Spleen (tissue), 11 donors: ENCODE measurements at regions not wholly inside any gene's neighbourhood (a gene's known extent, or its start where the extent isn't known, plus 50 kb on each side); places are given as distances from the start of the nearest gene placed in this dataset.

Source experiments
- DNase-seq: peaks from one replicate; pipeline ENCODE4 v3.0.0-alpha.2; 2020
- H3K27ac ChIP-seq, 8 donors: fragments of 200-600 bp; sonication (generic) in 7 of 8; 1 replicate in 4 of 8; 2 replicates in 4 of 8; pipeline versions ENCODE4 v1.5.0 to v1.8.0; 2016 to 2021; ENCODE audit warnings: inconsistent platforms in 4 of 8, mild to moderate bottlenecking in 4 of 8, moderate library complexity in 1 of 8
- H3K27me3 ChIP-seq, 7 donors: fragments of 200-600 bp; sonication (generic) in 6 of 7; replicated peaks in 1 of 7; 1 replicate in 4 of 7; 2 replicates in 3 of 7; pipeline versions ENCODE4 v1.5.0 to v1.8.0; 2016 to 2021; ENCODE audit warnings: inconsistent platforms in 3 of 7, mild to moderate bottlenecking in 1 of 7
- H3K36me3 ChIP-seq, 6 donors: fragments of 200-600 bp; sonication (generic) in 5 of 6; 1 replicate in 4 of 6; 2 replicates in 2 of 6; pipeline versions ENCODE4 v1.5.0 to v1.8.0; 2016 to 2021; ENCODE audit warnings: inconsistent platforms in 2 of 6
- H3K4me1 ChIP-seq, 6 donors: fragments of 200-600 bp; sonication (generic) in 5 of 6; 1 replicate in 3 of 6; 2 replicates in 3 of 6; pipeline versions ENCODE4 v1.5.0 to v1.8.0; 2016 to 2021; ENCODE audit warnings: inconsistent platforms in 3 of 6
- H3K4me3 ChIP-seq, 8 donors: fragments of 200-600 bp; sonication (generic) in 7 of 8; 1 replicate in 4 of 8; 2 replicates in 4 of 8; pipeline versions ENCODE4 v1.5.0 to v1.8.0; 2016 to 2021; ENCODE audit warnings: inconsistent platforms in 4 of 8, mild to moderate bottlenecking in 4 of 8, moderate library complexity in 2 of 8
- H3K9me3 ChIP-seq, 8 donors: fragments of 200-600 bp; sonication (generic) in 7 of 8; 1 replicate in 4 of 8; 2 replicates in 4 of 8; pipeline versions ENCODE4 v1.5.0 to v1.8.0; 2016 to 2021; ENCODE audit warnings: inconsistent platforms in 4 of 8
- CTCF ChIP-seq, 11 experiments: fragments of 200-600 bp in 7 of 11; fragments of 450-650 bp in 4 of 11; sonication (generic) in 4 of 11; IDR thresholded peaks in 8 of 11; conservative IDR thresholded peaks in 3 of 11; 1 replicate in 7 of 11; 2 replicates in 4 of 11; pipeline versions ENCODE4 v1.4.0 to v1.8.0; 2016 to 2021; ENCODE audit warnings: antibody characterized with exemption in 11 of 11, inconsistent platforms in 4 of 11, mild to moderate bottlenecking in 1 of 11
- POLR2A ChIP-seq, 3 donors: fragments of 450-650 bp; IDR thresholded peaks; one replicate each; pipeline ENCODE4 v1.5.1; 2017; ENCODE audit warnings: antibody characterized with exemption in 3 of 3, mild to moderate bottlenecking in 1 of 3
- POLR2AphosphoS5 ChIP-seq, 3 donors: sonication (generic); formaldehyde crosslinking; IDR thresholded peaks; one replicate each; pipeline ENCODE4 v1.5.1; 2017; ENCODE audit warnings: antibody characterized with exemption in 3 of 3
- WGBS, 5 donors: extraction: QIAGEN DNeasy Blood & Tissue Kit in 3 of 5; methylation state at CpG; one replicate each; pipeline versions ENCODE4 v1.1.5 to v1.1.7; 2013 to 2018; 5-methylcytosine and 5-hydroxymethylcytosine counted together
- intact Hi-C: fragments of 100-400 bp; cut with DNase I; formaldehyde crosslinking; loops from one replicate; pipeline ENCODE4 v1.15.0; 2023; ENCODE audit warnings: low total_unique reads
- donor health status: healthy with polysubstance abuse.
- donor health status: DM: no; HTN: no; CAD: no; lungs with moderate emphysema.
- donor health status: DM: no; HTN: no; CAD: no.
- donor health status: Bipolar disorder and iron deficiency.
- donor health status: healthy.
- donor health status: DM: no; HTN: no; CAD: no.
- donor health status: DM: yes; HTN: yes; CAD: no.

GRCh38 chr16:86733546-86734254 is 155.4 kb downstream of the FOXL1 start:
- no peaks in the 10 kb centered on the region for H3K36me3 ChIP-seq
- peaks cover 0 to 7% (median 2%) of the 10 kb centered on the region in 6 donors for H3K4me1 ChIP-seq
- no peak overlapping the region for H3K27ac ChIP-seq
- no peak for DNase-seq
- no peak overlapping the region for H3K4me3 ChIP-seq
- no peak for TF ChIP-seq POLR2AphosphoS5 (IDR thresholded peaks at IDR 0.05)
- no peak for TF ChIP-seq CTCF (IDR thresholded peaks at IDR 0.05 in 8 of 11, conservative IDR thresholded peaks at IDR 0.05 in 3 of 11)
- no peak for TF ChIP-seq POLR2A (IDR thresholded peaks at IDR 0.05)
- no peaks in the 10 kb centered on the region for H3K9me3 ChIP-seq
- intact Hi-C loops = no loop called here
- 45 to 63% (median 49%) methylated on average over 20 to 27 of the region's 27 CpGs for WGBS, 5 donors
- H3K27me3 ChIP-seq = peaks cover 0 to 84% (median 7%) of the 10 kb centered on the region in 7 donors

- no peak for TF ChIP-seq POLR2AphosphoS5 (IDR thresholded peaks at IDR 0.05)
- no peak for TF ChIP-seq POLR2A (IDR thresholded peaks at IDR 0.05)
- no peak for TF ChIP-seq CTCF (IDR thresholded peaks at IDR 0.05 in 8 of 11, conservative IDR thresholded peaks at IDR 0.05 in 3 of 11)
- 50 to 69% (median 58%) methylated on average over 24 of the region's 24 CpGs for WGBS, 5 donors
- no peak overlapping the region for H3K27ac ChIP-seq
- no peaks in the 10 kb centered on the region for H3K36me3 ChIP-seq
- DNase-seq = peak; percentile 32
- H3K4me1 ChIP-seq = peaks cover 0 to 7% (median 2%) of the 10 kb centered on the region in 6 donors
- H3K27me3 ChIP-seq = peaks cover 0 to 84% (median 7%) of the 10 kb centered on the region in 7 donors
- no peak overlapping the region for H3K4me3 ChIP-seq
- H3K9me3 ChIP-seq = no peaks in the 10 kb centered on the region
- intact Hi-C loops = no loop called here
These were observed 156.5 kb downstream of the FOXL1 start for GRCh38 chr16:86734543-86735460.

- DNase-seq = peak; percentile 28
- no peaks in the 10 kb centered on the region for H3K9me3 ChIP-seq
- H3K36me3 ChIP-seq = no peaks in the 10 kb centered on the region
- H3K4me3 ChIP-seq = no peak overlapping the region
- no peak overlapping the region for H3K27ac ChIP-seq
- H3K27me3 ChIP-seq = peaks cover 0 to 84% (median 7%) of the 10 kb centered on the region in 7 donors
- no peak for TF ChIP-seq POLR2A (IDR thresholded peaks at IDR 0.05)
- TF ChIP-seq POLR2AphosphoS5 (IDR thresholded peaks at IDR 0.05) = no peak
- no peak for TF ChIP-seq CTCF (IDR thresholded peaks at IDR 0.05 in 8 of 11, conservative IDR thresholded peaks at IDR 0.05 in 3 of 11)
- intact Hi-C loops = no loop called here
- 61 to 83% (median 68%) methylated on average over 2 of the region's 2 CpGs for WGBS, 5 donors
- H3K4me1 ChIP-seq = peaks cover 0 to 10% (median 3%) of the 10 kb centered on the region in 6 donors
These were observed 157.4 kb downstream of the FOXL1 start for GRCh38 chr16:86735727-86736126.

- WGBS, 5 donors = 78 to 97% (median 89%) methylated on average over 7 of the region's 7 CpGs
- Histone ChIP-seq H3K36me3 (no peaks in the 10 kb centered on the region), H3K4me1 (peaks cover 0 to 15% (median 10%) of the 10 kb centered on the region in 6 donors), H3K4me3 (no peak overlapping the region), H3K27ac (no peak overlapping the region), H3K27me3 (peaks cover 0 to 84% (median 7%) of the 10 kb centered on the region in 7 donors), H3K9me3 (no peaks in the 10 kb centered on the region)
- peak; percentile 17 for DNase-seq
- TF ChIP-seq POLR2AphosphoS5 (IDR thresholded peaks at IDR 0.05) = no peak
- no peak for TF ChIP-seq CTCF (IDR thresholded peaks at IDR 0.05 in 8 of 11, conservative IDR thresholded peaks at IDR 0.05 in 3 of 11)
- no peak for TF ChIP-seq POLR2A (IDR thresholded peaks at IDR 0.05)
- intact Hi-C loops = no loop called here
These were observed 158.2 kb downstream of the FOXL1 start for GRCh38 chr16:86736502-86736901.
